ENCODE measurements at regions not wholly inside any gene's neighbourhood (a gene's known extent, or its start where the extent isn't known, plus 50 kb on each side); places are given as distances from the start of the nearest gene placed in this dataset.

DNA sequence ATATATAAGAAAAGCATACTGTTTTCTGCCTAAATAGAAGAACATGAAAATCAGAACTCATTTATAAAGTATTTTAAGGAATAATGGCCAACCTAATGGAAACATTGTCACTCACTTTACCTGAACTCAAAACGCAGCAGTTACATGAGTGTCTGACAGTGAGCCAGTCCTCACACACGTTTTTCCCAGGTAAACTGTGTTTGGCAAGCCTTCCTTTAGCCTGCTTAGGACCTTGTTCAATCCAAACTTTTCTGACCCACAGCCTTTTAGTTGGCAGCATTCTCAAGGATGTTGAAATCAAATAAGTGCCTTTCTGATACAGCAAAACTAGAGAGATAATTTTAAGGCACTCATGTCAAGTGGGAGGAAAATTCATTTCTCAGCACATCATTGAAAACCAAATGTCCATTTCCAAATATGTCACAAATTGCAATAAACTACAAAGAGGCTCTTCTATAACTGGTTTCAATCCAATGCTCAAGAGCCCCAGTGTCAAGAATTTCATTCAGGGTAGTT lies 83.5 kb upstream of the SPDL1 start:
- TF ChIP-seq, protein P1, sequence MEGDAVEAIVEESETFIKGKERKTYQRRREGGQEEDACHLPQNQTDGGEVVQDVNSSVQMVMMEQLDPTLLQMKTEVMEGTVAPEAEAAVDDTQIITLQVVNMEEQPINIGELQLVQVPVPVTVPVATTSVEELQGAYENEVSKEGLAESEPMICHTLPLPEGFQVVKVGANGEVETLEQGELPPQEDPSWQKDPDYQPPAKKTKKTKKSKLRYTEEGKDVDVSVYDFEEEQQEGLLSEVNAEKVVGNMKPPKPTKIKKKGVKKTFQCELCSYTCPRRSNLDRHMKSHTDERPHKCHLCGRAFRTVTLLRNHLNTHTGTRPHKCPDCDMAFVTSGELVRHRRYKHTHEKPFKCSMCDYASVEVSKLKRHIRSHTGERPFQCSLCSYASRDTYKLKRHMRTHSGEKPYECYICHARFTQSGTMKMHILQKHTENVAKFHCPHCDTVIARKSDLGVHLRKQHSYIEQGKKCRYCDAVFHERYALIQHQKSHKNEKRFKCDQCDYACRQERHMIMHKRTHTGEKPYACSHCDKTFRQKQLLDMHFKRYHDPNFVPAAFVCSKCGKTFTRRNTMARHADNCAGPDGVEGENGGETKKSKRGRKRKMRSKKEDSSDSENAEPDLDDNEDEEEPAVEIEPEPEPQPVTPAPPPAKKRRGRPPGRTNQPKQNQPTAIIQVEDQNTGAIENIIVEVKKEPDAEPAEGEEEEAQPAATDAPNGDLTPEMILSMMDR (conservative IDR thresholded peaks at IDR 0.05) = no peak
- peaks cover 5% of the 10 kb centered on the region for H3K27me3 Mint-ChIP-seq (ENCODE audit: low read depth)
- no peaks in the 10 kb centered on the region for H3K4me1 Mint-ChIP-seq
- no peaks in the 10 kb centered on the region for H3K36me3 Mint-ChIP-seq (ENCODE audit: low read depth)
- H3K9me3 Mint-ChIP-seq = no peaks in the 10 kb centered on the region
- no peak overlapping the region for H3K4me3 Mint-ChIP-seq
- DNase-seq (ENCODE audit: low read depth, low spot score) = no peak
- H3K27ac Mint-ChIP-seq (ENCODE audit: unreplicated experiment) = no peak overlapping the region

DNA sequence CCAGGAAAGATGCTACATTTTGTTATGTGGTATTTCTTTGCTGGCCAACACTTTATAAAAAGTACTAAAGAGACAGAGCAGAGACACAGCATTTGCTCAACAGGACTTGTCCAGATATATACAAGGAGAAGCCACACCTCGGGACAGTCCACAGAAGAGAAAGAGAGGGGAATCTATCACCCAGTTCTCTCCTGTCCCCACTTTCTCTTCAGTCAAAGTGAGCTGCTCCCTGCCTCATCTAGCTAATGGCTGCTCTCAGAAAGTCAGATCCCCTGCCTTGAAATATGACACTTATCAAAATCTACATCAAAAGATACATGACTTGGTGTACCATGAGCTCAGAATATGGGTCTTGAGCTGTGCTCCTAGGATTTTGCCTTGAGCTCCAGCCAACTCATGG lies 86.7 kb upstream of the SPDL1 start:
- Mint-ChIP-seq H3K4me1 (no peaks in the 10 kb centered on the region), H3K36me3 (ENCODE audit: low read depth) (no peaks in the 10 kb centered on the region), H3K9me3 (peaks cover 7% of the 10 kb centered on the region), H3K27me3 (ENCODE audit: low read depth) (peaks cover 3% of the 10 kb centered on the region), H3K4me3 (no peak overlapping the region), H3K27ac (ENCODE audit: unreplicated experiment) (no peak overlapping the region)
- TF ChIP-seq, protein P1 (conservative IDR thresholded peaks at IDR 0.05) = no peak
- no peak for DNase-seq (ENCODE audit: low read depth, low spot score)

DNA sequence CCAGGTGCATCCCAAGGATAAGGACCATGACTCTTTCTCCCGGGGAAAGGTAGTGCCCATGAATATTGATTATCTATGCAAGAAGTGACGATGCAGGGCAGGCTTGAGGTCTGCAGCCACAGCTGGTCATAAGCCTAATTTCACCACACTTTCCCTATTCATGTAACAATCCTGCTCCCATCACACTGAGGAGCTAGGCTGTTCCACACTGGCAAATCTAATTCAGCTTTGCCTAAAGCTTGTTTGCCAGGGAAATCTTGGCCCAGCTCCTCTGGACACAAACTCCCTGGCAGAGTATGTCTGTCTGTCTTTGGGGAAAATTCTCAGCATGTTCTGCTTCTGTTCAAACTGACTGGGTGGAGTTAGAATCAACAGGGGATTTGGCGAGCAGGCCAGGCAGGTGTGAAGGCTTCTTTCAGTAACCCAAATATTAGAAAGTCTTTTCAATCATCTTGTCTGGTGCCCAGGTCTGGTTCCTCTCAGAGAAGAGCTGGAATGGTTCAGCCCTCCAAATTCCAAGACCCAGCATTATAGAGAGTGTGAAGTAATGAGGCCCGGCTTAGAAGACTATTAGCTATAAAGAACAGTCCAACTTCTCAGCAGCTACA lies 88.5 kb upstream of the SPDL1 start:
- H3K27me3 Mint-ChIP-seq (ENCODE audit: low read depth) = peaks cover 8% of the 10 kb centered on the region
- no peak overlapping the region for H3K27ac Mint-ChIP-seq (ENCODE audit: unreplicated experiment)
- H3K36me3 Mint-ChIP-seq (ENCODE audit: low read depth) = no peaks in the 10 kb centered on the region
- no peaks in the 10 kb centered on the region for H3K4me1 Mint-ChIP-seq
- no peak for DNase-seq (ENCODE audit: low read depth, low spot score)
- no peak overlapping the region for H3K4me3 Mint-ChIP-seq
- TF ChIP-seq, protein P1 (conservative IDR thresholded peaks at IDR 0.05) = no peak
- peaks cover 15% of the 10 kb centered on the region for H3K9me3 Mint-ChIP-seq

DNA sequence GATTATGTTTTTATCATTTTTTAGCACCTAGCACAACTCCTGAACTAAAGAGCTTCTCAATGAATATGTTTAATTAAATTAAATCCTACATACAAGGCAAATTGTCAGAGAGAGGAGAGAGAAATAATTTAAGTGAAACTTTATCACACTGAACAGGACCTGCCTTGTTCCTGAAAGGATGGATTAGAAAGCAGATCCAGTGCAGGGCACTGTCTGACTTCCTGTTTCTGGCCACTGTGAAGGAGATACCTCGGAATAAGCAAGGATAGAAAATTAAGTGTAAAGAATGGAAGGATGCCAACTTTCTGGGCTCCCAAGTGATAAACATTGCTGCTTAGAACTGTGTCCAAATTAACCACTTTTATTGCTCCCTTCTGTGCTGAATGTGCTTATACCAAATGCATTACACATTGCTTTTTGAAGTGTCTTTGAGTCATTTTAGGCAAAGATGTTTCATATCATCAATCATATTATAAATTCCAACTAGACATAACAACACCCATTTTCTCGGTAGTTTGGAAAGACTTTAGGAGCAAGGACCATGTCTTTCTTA lies 89.1 kb upstream of the SPDL1 start:
- TF ChIP-seq, protein P1 (conservative IDR thresholded peaks at IDR 0.05) = no peak
- H3K36me3 Mint-ChIP-seq (ENCODE audit: low read depth) = no peaks in the 10 kb centered on the region
- peaks cover 18% of the 10 kb centered on the region for H3K9me3 Mint-ChIP-seq
- no peak overlapping the region for H3K4me3 Mint-ChIP-seq
- peaks cover 12% of the 10 kb centered on the region for H3K27me3 Mint-ChIP-seq (ENCODE audit: low read depth)
- no peak overlapping the region for H3K27ac Mint-ChIP-seq (ENCODE audit: unreplicated experiment)
- no peak for DNase-seq (ENCODE audit: low read depth, low spot score)
- no peaks in the 10 kb centered on the region for H3K4me1 Mint-ChIP-seq

DNA sequence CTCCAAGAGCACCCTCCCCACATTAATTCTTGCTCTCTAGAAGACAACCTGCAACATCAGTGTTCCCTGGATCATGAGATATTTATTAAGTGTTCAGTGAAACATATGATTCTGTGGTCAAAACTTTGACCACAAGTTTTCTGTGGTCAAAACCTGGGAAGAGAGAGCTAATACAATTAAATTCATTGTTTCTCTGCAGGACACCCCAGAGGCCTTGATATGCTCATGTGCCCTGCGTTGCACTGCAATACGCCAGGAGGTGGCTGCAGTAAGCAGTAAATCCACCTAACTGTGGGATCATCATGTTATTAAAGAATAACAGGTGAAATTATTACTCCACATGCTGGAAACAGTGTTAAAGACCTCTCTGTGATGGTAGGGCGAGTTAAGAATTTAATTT lies 109.3 kb upstream of the SPDL1 start:
- DNase-seq (ENCODE audit: low read depth, low spot score) = no peak
- Mint-ChIP-seq H3K36me3 (ENCODE audit: low read depth) (no peaks in the 10 kb centered on the region), H3K27ac (ENCODE audit: unreplicated experiment) (no peak overlapping the region), H3K4me1 (no peaks in the 10 kb centered on the region), H3K9me3 (peaks cover 13% of the 10 kb centered on the region), H3K27me3 (ENCODE audit: low read depth) (peaks cover 40% of the 10 kb centered on the region), H3K4me3 (no peak overlapping the region)
- TF ChIP-seq, protein P1 (conservative IDR thresholded peaks at IDR 0.05) = no peak

Measured in neural crest cell (in vitro differentiated cells).